ENCODE measurements at regions not wholly inside any gene's neighbourhood (a gene's known extent, or its start where the extent isn't known, plus 50 kb on each side); places are given as distances from the start of the nearest gene placed in this dataset.

GRCh38 chr11:95450547-95451123 lies 219.6 kb upstream of the SESN3 start:
- no CpG with 5 or more reads among the region's 4 CpGs for WGBS (ENCODE audit: insufficient coverage)
- peaks cover 41% of the 10 kb centered on the region for H3K4me1 ChIP-seq (ENCODE audit: control insufficient read depth, insufficient read depth, low read length)
- no peak overlapping the region for H3K27ac ChIP-seq (ENCODE audit: low read length)
- no peaks in the 10 kb centered on the region for H3K36me3 ChIP-seq (ENCODE audit: control insufficient read depth, insufficient read depth, low read length)
- H3K9me3 ChIP-seq (replicated peaks; ENCODE audit: control insufficient read depth, low read depth, low read length): peaks cover 2% of the 10 kb centered on the region
- no peak overlapping the region for H3K4me3 ChIP-seq (ENCODE audit: low read length)
- H3K27me3 ChIP-seq (ENCODE audit: control insufficient read depth, insufficient read depth, low read length): no peaks in the 10 kb centered on the region
- DNase-seq: peak; percentile 53

GRCh38 chr11:95445746-95446333 lies 214.8 kb upstream of the SESN3 start:
- WGBS (ENCODE audit: insufficient coverage): 40% methylated on average over 10 of the region's 13 CpGs
- Histone ChIP-seq H3K9me3 (replicated peaks; ENCODE audit: control insufficient read depth, low read depth, low read length) (peaks cover 2% of the 10 kb centered on the region), H3K27ac (ENCODE audit: low read length) (peak overlapping the region; percentile 78), H3K36me3 (ENCODE audit: control insufficient read depth, insufficient read depth, low read length) (no peaks in the 10 kb centered on the region), H3K4me1 (ENCODE audit: control insufficient read depth, insufficient read depth, low read length) (peaks cover 20% of the 10 kb centered on the region), H3K27me3 (ENCODE audit: control insufficient read depth, insufficient read depth, low read length) (no peaks in the 10 kb centered on the region), H3K4me3 (ENCODE audit: low read length) (no peak overlapping the region)
- peak; percentile 46 for DNase-seq

GRCh38 chr11:95444309-95445241 lies 213.6 kb upstream of the SESN3 start:
- Histone ChIP-seq H3K4me1 (ENCODE audit: control insufficient read depth, insufficient read depth, low read length) (peaks cover 20% of the 10 kb centered on the region), H3K4me3 (ENCODE audit: low read length) (no peak overlapping the region), H3K36me3 (ENCODE audit: control insufficient read depth, insufficient read depth, low read length) (no peaks in the 10 kb centered on the region), H3K27ac (ENCODE audit: low read length) (peak overlapping the region; percentile 80), H3K27me3 (ENCODE audit: control insufficient read depth, insufficient read depth, low read length) (no peaks in the 10 kb centered on the region), H3K9me3 (replicated peaks; ENCODE audit: control insufficient read depth, low read depth, low read length) (peaks cover 2% of the 10 kb centered on the region)
- DNase-seq: peak; percentile 47
- 58% methylated on average over 2 of the region's 5 CpGs for WGBS (ENCODE audit: insufficient coverage)

GRCh38 chr11:95443386-95443785 lies 212.4 kb upstream of the SESN3 start:
- Histone ChIP-seq H3K27ac (ENCODE audit: low read length) (no peak overlapping the region), H3K9me3 (replicated peaks; ENCODE audit: control insufficient read depth, low read depth, low read length) (peaks cover 2% of the 10 kb centered on the region), H3K27me3 (ENCODE audit: control insufficient read depth, insufficient read depth, low read length) (no peaks in the 10 kb centered on the region), H3K4me3 (ENCODE audit: low read length) (no peak overlapping the region), H3K4me1 (ENCODE audit: control insufficient read depth, insufficient read depth, low read length) (peaks cover 20% of the 10 kb centered on the region), H3K36me3 (ENCODE audit: control insufficient read depth, insufficient read depth, low read length) (no peaks in the 10 kb centered on the region)
- no peak for DNase-seq
- WGBS (ENCODE audit: insufficient coverage): no CpG with 5 or more reads among the region's 5 CpGs

- H3K27ac ChIP-seq (ENCODE audit: low read length): no peak overlapping the region
- WGBS (ENCODE audit: insufficient coverage): no CpG with 5 or more reads among the region's 3 CpGs
- DNase-seq: no peak
- H3K4me1 ChIP-seq (ENCODE audit: control insufficient read depth, insufficient read depth, low read length): peaks cover 20% of the 10 kb centered on the region
- no peaks in the 10 kb centered on the region for H3K27me3 ChIP-seq (ENCODE audit: control insufficient read depth, insufficient read depth, low read length)
- H3K36me3 ChIP-seq (ENCODE audit: control insufficient read depth, insufficient read depth, low read length): no peaks in the 10 kb centered on the region
- peaks cover 2% of the 10 kb centered on the region for H3K9me3 ChIP-seq (replicated peaks; ENCODE audit: control insufficient read depth, low read depth, low read length)
- no peak overlapping the region for H3K4me3 ChIP-seq (ENCODE audit: low read length)
Observed at GRCh38 chr11:95442531-95443050, 211.6 kb upstream of the SESN3 start.

- no peaks in the 10 kb centered on the region for H3K4me1 ChIP-seq (ENCODE audit: control insufficient read depth, insufficient read depth, low read length)
- H3K27ac ChIP-seq (ENCODE audit: low read length): no peak overlapping the region
- H3K27me3 ChIP-seq (ENCODE audit: control insufficient read depth, insufficient read depth, low read length): no peaks in the 10 kb centered on the region
- WGBS (ENCODE audit: insufficient coverage): no CpG with 5 or more reads among the region's 9 CpGs
- peaks cover 2% of the 10 kb centered on the region for H3K9me3 ChIP-seq (replicated peaks; ENCODE audit: control insufficient read depth, low read depth, low read length)
- H3K36me3 ChIP-seq (ENCODE audit: control insufficient read depth, insufficient read depth, low read length): no peaks in the 10 kb centered on the region
- no peak for DNase-seq
- H3K4me3 ChIP-seq (ENCODE audit: low read length): no peak overlapping the region
Observed at GRCh38 chr11:95435628-95436353, 204.8 kb upstream of the SESN3 start.

- DNase-seq: no peak
- H3K36me3 ChIP-seq (ENCODE audit: control insufficient read depth, insufficient read depth, low read length): no peaks in the 10 kb centered on the region
- H3K4me3 ChIP-seq (ENCODE audit: low read length): no peak overlapping the region
- no peak overlapping the region for H3K27ac ChIP-seq (ENCODE audit: low read length)
- H3K9me3 ChIP-seq (replicated peaks; ENCODE audit: control insufficient read depth, low read depth, low read length): peaks cover 2% of the 10 kb centered on the region
- WGBS (ENCODE audit: insufficient coverage): no CpG with 5 or more reads among the region's 3 CpGs
- no peaks in the 10 kb centered on the region for H3K27me3 ChIP-seq (ENCODE audit: control insufficient read depth, insufficient read depth, low read length)
- no peaks in the 10 kb centered on the region for H3K4me1 ChIP-seq (ENCODE audit: control insufficient read depth, insufficient read depth, low read length)
Observed at GRCh38 chr11:95435192-95435591, 204.2 kb upstream of the SESN3 start.

- Histone ChIP-seq H3K4me1 (ENCODE audit: control insufficient read depth, insufficient read depth, low read length) (no peaks in the 10 kb centered on the region), H3K27ac (ENCODE audit: low read length) (no peak overlapping the region), H3K9me3 (replicated peaks; ENCODE audit: control insufficient read depth, low read depth, low read length) (peaks cover 2% of the 10 kb centered on the region), H3K4me3 (ENCODE audit: low read length) (no peak overlapping the region), H3K36me3 (ENCODE audit: control insufficient read depth, insufficient read depth, low read length) (no peaks in the 10 kb centered on the region), H3K27me3 (ENCODE audit: control insufficient read depth, insufficient read depth, low read length) (no peaks in the 10 kb centered on the region)
- WGBS (ENCODE audit: insufficient coverage): no CpG with 5 or more reads among the region's 1 CpG
- DNase-seq: no peak
Observed at GRCh38 chr11:95434489-95435057, 203.6 kb upstream of the SESN3 start.

GRCh38 chr11:95434009-95434408 lies 203.0 kb upstream of the SESN3 start:
- Histone ChIP-seq H3K36me3 (ENCODE audit: control insufficient read depth, insufficient read depth, low read length) (no peaks in the 10 kb centered on the region), H3K9me3 (replicated peaks; ENCODE audit: control insufficient read depth, low read depth, low read length) (peaks cover 2% of the 10 kb centered on the region), H3K27me3 (ENCODE audit: control insufficient read depth, insufficient read depth, low read length) (no peaks in the 10 kb centered on the region), H3K4me3 (ENCODE audit: low read length) (no peak overlapping the region), H3K4me1 (ENCODE audit: control insufficient read depth, insufficient read depth, low read length) (no peaks in the 10 kb centered on the region), H3K27ac (ENCODE audit: low read length) (no peak overlapping the region)
- no peak for DNase-seq
- WGBS (ENCODE audit: insufficient coverage): no CpG with 5 or more reads among the region's 2 CpGs

Measured in muscle of leg (tissue), 3 donors.